ENCODE measurements at regions not wholly inside any gene's neighbourhood (a gene's known extent, or its start where the extent isn't known, plus 50 kb on each side); places are given as distances from the start of the nearest gene placed in this dataset.

DNA sequence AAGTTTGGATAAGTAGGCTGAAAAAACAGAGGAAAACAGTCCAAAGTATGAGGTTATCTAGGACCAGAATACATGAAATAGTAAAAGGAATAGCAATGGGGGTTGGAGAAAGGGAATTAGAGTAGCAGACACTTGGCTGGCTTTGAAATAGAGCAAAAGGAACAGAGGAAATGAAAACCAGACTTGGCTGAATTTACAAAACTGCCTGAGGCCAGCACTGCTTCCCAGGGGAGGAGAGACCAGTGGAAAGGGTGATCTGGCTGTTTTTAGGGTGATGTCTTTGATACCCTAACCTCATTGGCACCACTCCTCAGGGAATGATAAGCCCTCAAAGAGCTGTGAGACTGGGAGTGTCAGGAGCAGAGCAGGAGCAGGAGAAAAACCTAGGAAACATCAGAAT, 413.4 kb upstream of the SLC30A5 start:
- ATAC-seq: no peak
- TF ChIP-seq, protein P1, sequence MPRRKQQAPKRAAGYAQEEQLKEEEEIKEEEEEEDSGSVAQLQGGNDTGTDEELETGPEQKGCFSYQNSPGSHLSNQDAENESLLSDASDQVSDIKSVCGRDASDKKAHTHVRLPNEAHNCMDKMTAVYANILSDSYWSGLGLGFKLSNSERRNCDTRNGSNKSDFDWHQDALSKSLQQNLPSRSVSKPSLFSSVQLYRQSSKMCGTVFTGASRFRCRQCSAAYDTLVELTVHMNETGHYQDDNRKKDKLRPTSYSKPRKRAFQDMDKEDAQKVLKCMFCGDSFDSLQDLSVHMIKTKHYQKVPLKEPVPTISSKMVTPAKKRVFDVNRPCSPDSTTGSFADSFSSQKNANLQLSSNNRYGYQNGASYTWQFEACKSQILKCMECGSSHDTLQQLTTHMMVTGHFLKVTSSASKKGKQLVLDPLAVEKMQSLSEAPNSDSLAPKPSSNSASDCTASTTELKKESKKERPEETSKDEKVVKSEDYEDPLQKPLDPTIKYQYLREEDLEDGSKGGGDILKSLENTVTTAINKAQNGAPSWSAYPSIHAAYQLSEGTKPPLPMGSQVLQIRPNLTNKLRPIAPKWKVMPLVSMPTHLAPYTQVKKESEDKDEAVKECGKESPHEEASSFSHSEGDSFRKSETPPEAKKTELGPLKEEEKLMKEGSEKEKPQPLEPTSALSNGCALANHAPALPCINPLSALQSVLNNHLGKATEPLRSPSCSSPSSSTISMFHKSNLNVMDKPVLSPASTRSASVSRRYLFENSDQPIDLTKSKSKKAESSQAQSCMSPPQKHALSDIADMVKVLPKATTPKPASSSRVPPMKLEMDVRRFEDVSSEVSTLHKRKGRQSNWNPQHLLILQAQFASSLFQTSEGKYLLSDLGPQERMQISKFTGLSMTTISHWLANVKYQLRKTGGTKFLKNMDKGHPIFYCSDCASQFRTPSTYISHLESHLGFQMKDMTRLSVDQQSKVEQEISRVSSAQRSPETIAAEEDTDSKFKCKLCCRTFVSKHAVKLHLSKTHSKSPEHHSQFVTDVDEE (CRISPR knock-in tag; IDR thresholded peaks at IDR 0.05): no peak
- TF ChIP-seq ZNF70 (CRISPR knock-in tag; IDR thresholded peaks at IDR 0.05): no peak
- no peak for TF ChIP-seq SNAI2 (CRISPR knock-in tag; IDR thresholded peaks at IDR 0.05)

DNA sequence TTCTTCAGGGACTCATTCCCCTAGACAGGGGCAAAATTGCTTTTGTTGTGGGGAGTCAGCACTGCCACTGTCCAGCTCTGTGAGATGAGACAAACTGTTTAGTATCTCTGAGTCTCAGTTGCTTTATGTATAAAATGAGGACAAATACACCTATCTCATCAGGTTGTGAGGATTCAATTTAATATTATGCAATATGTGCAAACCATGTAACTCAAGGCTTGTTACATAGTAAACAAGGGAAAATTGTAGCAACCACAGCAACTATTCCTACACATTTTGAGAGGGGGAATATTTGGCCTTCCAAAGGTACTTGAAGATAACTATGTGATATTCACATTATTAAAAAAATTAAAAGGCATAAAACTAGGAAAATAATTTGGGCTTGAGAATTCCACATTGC, 411.9 kb upstream of the SLC30A5 start:
- no peak for ATAC-seq
- TF ChIP-seq ARNTL (CRISPR knock-in tag; IDR thresholded peaks at IDR 0.05; ENCODE audit: borderline replicate concordance, low read depth) (no peak), PPARA (CRISPR knock-in tag; IDR thresholded peaks at IDR 0.05; ENCODE audit: borderline replicate concordance) (no peak), GLIS3 (CRISPR knock-in tag; IDR thresholded peaks at IDR 0.05) (no peak), CSDC2 (CRISPR knock-in tag; IDR thresholded peaks at IDR 0.05) (no peak), ZNF8 (CRISPR knock-in tag; IDR thresholded peaks at IDR 0.05) (no peak), ZFP30 (CRISPR knock-in tag; IDR thresholded peaks at IDR 0.05) (no peak), ZFP3 (CRISPR knock-in tag; IDR thresholded peaks at IDR 0.05) (no peak), RARB (CRISPR knock-in tag; IDR thresholded peaks at IDR 0.05) (no peak), BACH2 (CRISPR knock-in tag; IDR thresholded peaks at IDR 0.05; ENCODE audit: borderline replicate concordance) (no peak), TCF4 (CRISPR knock-in tag; IDR thresholded peaks at IDR 0.05; ENCODE audit: borderline replicate concordance) (no peak), ZNF565 (CRISPR knock-in tag; conservative IDR thresholded peaks at IDR 0.05; ENCODE audit: low read depth) (no peak)
- TF ChIP-seq, protein P2, sequence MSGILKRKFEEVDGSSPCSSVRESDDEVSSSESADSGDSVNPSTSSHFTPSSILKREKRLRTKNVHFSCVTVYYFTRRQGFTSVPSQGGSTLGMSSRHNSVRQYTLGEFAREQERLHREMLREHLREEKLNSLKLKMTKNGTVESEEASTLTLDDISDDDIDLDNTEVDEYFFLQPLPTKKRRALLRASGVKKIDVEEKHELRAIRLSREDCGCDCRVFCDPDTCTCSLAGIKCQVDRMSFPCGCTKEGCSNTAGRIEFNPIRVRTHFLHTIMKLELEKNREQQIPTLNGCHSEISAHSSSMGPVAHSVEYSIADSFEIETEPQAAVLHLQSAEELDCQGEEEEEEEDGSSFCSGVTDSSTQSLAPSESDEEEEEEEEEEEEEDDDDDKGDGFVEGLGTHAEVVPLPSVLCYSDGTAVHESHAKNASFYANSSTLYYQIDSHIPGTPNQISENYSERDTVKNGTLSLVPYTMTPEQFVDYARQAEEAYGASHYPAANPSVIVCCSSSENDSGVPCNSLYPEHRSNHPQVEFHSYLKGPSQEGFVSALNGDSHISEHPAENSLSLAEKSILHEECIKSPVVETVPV (CRISPR knock-in tag; IDR thresholded peaks at IDR 0.05): no peak
- TF ChIP-seq, protein P3, sequence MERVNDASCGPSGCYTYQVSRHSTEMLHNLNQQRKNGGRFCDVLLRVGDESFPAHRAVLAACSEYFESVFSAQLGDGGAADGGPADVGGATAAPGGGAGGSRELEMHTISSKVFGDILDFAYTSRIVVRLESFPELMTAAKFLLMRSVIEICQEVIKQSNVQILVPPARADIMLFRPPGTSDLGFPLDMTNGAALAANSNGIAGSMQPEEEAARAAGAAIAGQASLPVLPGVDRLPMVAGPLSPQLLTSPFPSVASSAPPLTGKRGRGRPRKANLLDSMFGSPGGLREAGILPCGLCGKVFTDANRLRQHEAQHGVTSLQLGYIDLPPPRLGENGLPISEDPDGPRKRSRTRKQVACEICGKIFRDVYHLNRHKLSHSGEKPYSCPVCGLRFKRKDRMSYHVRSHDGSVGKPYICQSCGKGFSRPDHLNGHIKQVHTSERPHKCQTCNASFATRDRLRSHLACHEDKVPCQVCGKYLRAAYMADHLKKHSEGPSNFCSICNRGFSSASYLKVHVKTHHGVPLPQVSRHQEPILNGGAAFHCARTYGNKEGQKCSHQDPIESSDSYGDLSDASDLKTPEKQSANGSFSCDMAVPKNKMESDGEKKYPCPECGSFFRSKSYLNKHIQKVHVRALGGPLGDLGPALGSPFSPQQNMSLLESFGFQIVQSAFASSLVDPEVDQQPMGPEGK (CRISPR knock-in tag; IDR thresholded peaks at IDR 0.05; ENCODE audit: borderline replicate concordance): no peak
- TF ChIP-seq, protein P4, sequence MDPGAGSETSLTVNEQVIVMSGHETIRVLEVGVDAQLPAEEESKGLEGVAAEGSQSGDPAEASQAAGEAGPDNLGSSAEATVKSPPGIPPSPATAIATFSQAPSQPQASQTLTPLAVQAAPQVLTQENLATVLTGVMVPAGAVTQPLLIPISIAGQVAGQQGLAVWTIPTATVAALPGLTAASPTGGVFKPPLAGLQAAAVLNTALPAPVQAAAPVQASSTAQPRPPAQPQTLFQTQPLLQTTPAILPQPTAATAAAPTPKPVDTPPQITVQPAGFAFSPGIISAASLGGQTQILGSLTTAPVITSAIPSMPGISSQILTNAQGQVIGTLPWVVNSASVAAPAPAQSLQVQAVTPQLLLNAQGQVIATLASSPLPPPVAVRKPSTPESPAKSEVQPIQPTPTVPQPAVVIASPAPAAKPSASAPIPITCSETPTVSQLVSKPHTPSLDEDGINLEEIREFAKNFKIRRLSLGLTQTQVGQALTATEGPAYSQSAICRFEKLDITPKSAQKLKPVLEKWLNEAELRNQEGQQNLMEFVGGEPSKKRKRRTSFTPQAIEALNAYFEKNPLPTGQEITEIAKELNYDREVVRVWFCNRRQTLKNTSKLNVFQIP (CRISPR knock-in tag; IDR thresholded peaks at IDR 0.05; ENCODE audit: borderline replicate concordance, low read depth): no peak
- TF ChIP-seq, protein P1 (CRISPR knock-in tag; IDR thresholded peaks at IDR 0.05): no peak
- TF ChIP-seq, protein P5, sequence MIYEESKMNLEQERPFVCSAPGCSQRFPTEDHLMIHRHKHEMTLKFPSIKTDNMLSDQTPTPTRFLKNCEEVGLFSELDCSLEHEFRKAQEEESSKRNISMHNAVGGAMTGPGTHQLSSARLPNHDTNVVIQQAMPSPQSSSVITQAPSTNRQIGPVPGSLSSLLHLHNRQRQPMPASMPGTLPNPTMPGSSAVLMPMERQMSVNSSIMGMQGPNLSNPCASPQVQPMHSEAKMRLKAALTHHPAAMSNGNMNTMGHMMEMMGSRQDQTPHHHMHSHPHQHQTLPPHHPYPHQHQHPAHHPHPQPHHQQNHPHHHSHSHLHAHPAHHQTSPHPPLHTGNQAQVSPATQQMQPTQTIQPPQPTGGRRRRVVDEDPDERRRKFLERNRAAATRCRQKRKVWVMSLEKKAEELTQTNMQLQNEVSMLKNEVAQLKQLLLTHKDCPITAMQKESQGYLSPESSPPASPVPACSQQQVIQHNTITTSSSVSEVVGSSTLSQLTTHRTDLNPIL (CRISPR knock-in tag; IDR thresholded peaks at IDR 0.05; ENCODE audit: low read depth): no peak

All from SK-N-SH treated with all-trans-retinoic acid at 6 μM for 48 hours (cell line).